ENCODE measurements at regions not wholly inside any gene's neighbourhood (a gene's known extent, or its start where the extent isn't known, plus 50 kb on each side); places are given as distances from the start of the nearest gene placed in this dataset.

- Histone ChIP-seq H3K9me3 (ENCODE audit: low read length) (no peaks in the 10 kb centered on the region), H3K79me2 (ENCODE audit: insufficient read depth, low read length) (no peaks in the 10 kb centered on the region), H2AFZ (ENCODE audit: low read length) (no peak overlapping the region), H3K27ac (ENCODE audit: extremely low read length, insufficient read depth, low read length) (no peak overlapping the region), H3K4me3 (replicated peaks in 1 of 3; ENCODE audit: insufficient read depth in 1 of 3, low read depth in 2 of 3, low read length in 3 of 3) (no peak overlapping the region), H3K4me1 (ENCODE audit: insufficient read depth, low read length) (no peaks in the 10 kb centered on the region), H3K27me3 (ENCODE audit: control insufficient read depth in 1 of 2, insufficient read depth in 2 of 2, low read length in 2 of 2) (no peaks in the 10 kb centered on the region; a peak in 1 of 5 replicates), H3K4me2 (ENCODE audit: low read depth, low read length) (no peak overlapping the region), H4K20me1 (ENCODE audit: insufficient read depth, low read length) (no peaks in the 10 kb centered on the region), H3K9ac (ENCODE audit: insufficient read depth, low read depth, low read length) (no peak overlapping the region), H3K36me3 (replicated peaks in 1 of 2; ENCODE audit: control insufficient read depth in 1 of 2, insufficient read depth in 2 of 2, low read length in 2 of 2) (no peaks in the 10 kb centered on the region)
- no peak for ATAC-seq
- WGBS (ENCODE audit: low lambda C conversion rate), result 23% methylated on average over 3 of the region's 5 CpGs
- intact Hi-C loops (cut with micrococcal nuclease; ENCODE audit: unreplicated experiment), result no loop called here
- FAIRE-seq, result no peak
- ChIA-PET CTCF (ENCODE audit: low intra/inter-chr PET ratio, low total read pairs) (no interaction called here), POLR2A (no interaction called here)
- TF ChIP-seq FIP1L1 (IDR thresholded peaks at IDR 0.05; ENCODE audit: borderline replicate concordance, insufficient read depth, low read depth, low read length), result no peak
- TF ChIP-seq SNAPC2 (CRISPR knock-in tag; IDR thresholded peaks at IDR 0.05), result no peak
- TF ChIP-seq, protein P1, sequence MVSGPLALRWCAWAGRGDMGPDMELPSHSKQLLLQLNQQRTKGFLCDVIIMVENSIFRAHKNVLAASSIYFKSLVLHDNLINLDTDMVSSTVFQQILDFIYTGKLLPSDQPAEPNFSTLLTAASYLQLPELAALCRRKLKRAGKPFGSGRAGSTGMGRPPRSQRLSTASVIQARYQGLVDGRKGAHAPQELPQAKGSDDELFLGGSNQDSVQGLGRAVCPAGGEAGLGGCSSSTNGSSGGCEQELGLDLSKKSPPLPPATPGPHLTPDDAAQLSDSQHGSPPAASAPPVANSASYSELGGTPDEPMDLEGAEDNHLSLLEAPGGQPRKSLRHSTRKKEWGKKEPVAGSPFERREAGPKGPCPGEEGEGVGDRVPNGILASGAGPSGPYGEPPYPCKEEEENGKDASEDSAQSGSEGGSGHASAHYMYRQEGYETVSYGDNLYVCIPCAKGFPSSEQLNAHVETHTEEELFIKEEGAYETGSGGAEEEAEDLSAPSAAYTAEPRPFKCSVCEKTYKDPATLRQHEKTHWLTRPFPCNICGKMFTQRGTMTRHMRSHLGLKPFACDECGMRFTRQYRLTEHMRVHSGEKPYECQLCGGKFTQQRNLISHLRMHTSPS (CRISPR knock-in tag; IDR thresholded peaks at IDR 0.05; ENCODE audit: low read depth), result no peak
- TF ChIP-seq PHF20 (CRISPR knock-in tag; IDR thresholded peaks at IDR 0.05), result no peak
- no peak for TF ChIP-seq SALL2 (CRISPR knock-in tag; IDR thresholded peaks at IDR 0.05)
- TF ChIP-seq ZNF263 (CRISPR knock-in tag; IDR thresholded peaks at IDR 0.05), result no peak
- no peak for TF ChIP-seq ZNF543 (CRISPR knock-in tag; IDR thresholded peaks at IDR 0.05)
- in situ Hi-C loops (cut with HindIII; ENCODE audit: extremely low pct_ligation_motif_present, low pct_unique_long_range_greater_than_20kb), result no loop called here
- BruUV-seq (replicated peaks), result no TSS peak
- no peak for DNase-seq (ENCODE audit: low spot score)
These were observed 118.3 kb downstream of the EXOC5 start for GRCh38 chr14:57150449-57150848.

GRCh38 chr14:57139173-57139572 is 129.5 kb downstream of the EXOC5 start:
- FAIRE-seq (no peak), ATAC-seq (no peak), DNase-seq (ENCODE audit: low spot score) (no peak)
- no peaks in the 10 kb centered on the region for H3K9me3 ChIP-seq (ENCODE audit: low read length)
- H3K27ac ChIP-seq (ENCODE audit: extremely low read length, insufficient read depth, low read length), result no peak overlapping the region
- no peaks in the 10 kb centered on the region for H3K79me2 ChIP-seq (ENCODE audit: insufficient read depth, low read length)
- H3K36me3 ChIP-seq (replicated peaks in 1 of 2; ENCODE audit: control insufficient read depth in 1 of 2, insufficient read depth in 2 of 2, low read length in 2 of 2), result no peaks in the 10 kb centered on the region
- CTCF ChIA-PET (ENCODE audit: low intra/inter-chr PET ratio, low total read pairs), result no interaction called here
- no peaks in the 10 kb centered on the region for H3K4me1 ChIP-seq (ENCODE audit: insufficient read depth, low read length)
- no TSS peak for BruUV-seq (replicated peaks)
- intact Hi-C loops (cut with micrococcal nuclease; ENCODE audit: unreplicated experiment) (no loop called here), in situ Hi-C loops (cut with HindIII; ENCODE audit: extremely low pct_ligation_motif_present, low pct_unique_long_range_greater_than_20kb) (no loop called here)
- WGBS (ENCODE audit: low lambda C conversion rate), result 67% methylated on average over 5 of the region's 5 CpGs
- peaks cover 0 to 3% of the 10 kb centered on the region in 2 experiments; a peak in 2 of 5 replicates for H3K27me3 ChIP-seq (ENCODE audit: control insufficient read depth in 1 of 2, insufficient read depth in 2 of 2, low read length in 2 of 2)
- no peaks in the 10 kb centered on the region for H4K20me1 ChIP-seq (ENCODE audit: insufficient read depth, low read length)
- no peak overlapping the region for H2AFZ ChIP-seq (ENCODE audit: low read length)
- H3K9ac ChIP-seq (ENCODE audit: insufficient read depth, low read depth, low read length), result no peak overlapping the region
- H3K4me2 ChIP-seq (ENCODE audit: low read depth, low read length), result no peak overlapping the region
- POLR2A ChIA-PET, result no interaction called here
- H3K4me3 ChIP-seq (replicated peaks in 1 of 3; ENCODE audit: insufficient read depth in 1 of 3, low read depth in 2 of 3, low read length in 3 of 3), result no peak overlapping the region
- TF ChIP-seq, protein P2, sequence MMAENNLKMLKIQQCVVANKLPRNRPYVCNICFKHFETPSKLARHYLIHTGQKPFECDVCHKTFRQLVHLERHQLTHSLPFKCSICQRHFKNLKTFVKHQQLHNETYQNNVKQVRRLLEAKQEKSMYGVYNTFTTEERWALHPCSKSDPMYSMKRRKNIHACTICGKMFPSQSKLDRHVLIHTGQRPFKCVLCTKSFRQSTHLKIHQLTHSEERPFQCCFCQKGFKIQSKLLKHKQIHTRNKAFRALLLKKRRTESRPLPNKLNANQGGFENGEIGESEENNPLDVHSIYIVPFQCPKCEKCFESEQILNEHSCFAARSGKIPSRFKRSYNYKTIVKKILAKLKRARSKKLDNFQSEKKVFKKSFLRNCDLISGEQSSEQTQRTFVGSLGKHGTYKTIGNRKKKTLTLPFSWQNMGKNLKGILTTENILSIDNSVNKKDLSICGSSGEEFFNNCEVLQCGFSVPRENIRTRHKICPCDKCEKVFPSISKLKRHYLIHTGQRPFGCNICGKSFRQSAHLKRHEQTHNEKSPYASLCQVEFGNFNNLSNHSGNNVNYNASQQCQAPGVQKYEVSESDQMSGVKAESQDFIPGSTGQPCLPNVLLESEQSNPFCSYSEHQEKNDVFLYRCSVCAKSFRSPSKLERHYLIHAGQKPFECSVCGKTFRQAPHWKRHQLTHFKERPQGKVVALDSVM (CRISPR knock-in tag; IDR thresholded peaks at IDR 0.05), result no peak
- no peak for TF ChIP-seq ZNF33B (CRISPR knock-in tag; IDR thresholded peaks at IDR 0.05)
- TF ChIP-seq, protein P3, sequence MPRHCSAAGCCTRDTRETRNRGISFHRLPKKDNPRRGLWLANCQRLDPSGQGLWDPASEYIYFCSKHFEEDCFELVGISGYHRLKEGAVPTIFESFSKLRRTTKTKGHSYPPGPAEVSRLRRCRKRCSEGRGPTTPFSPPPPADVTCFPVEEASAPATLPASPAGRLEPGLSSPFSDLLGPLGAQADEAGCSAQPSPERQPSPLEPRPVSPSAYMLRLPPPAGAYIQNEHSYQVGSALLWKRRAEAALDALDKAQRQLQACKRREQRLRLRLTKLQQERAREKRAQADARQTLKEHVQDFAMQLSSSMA (CRISPR knock-in tag; IDR thresholded peaks at IDR 0.05), result no peak

All from HepG2 (cell line).